Left renal pelvis (tissue), 4 donors: ENCODE measurements at regions not wholly inside any gene's neighbourhood (a gene's known extent, or its start where the extent isn't known, plus 50 kb on each side); places are given as distances from the start of the nearest gene placed in this dataset.

Experiments used
- DNase-seq, 4 donors: peaks; one replicate each; pipeline ENCODE4 v3.0.0-alpha.2; 2013; ENCODE audit warnings: low read depth in 4 of 4, low spot score in 3 of 4

- DNase-seq, result no peak
Measured at GRCh38 chr18:50475538-50476193, 84.2 kb upstream of the MAPK4 start.

- DNase-seq, result no peak
Measured at GRCh38 chr18:50492097-50492496, 67.8 kb upstream of the MAPK4 start.

GRCh38 chr18:50494569-50494968 lies 65.3 kb upstream of the MAPK4 start:
- DNase-seq, result no peak

- no peak for DNase-seq
Measured at GRCh38 chr18:50506362-50506761, 53.5 kb upstream of the MAPK4 start.

- DNase-seq, result peak; percentile 31 to 46 (median 38)
Measured at GRCh38 chr18:50507120-50507590, 52.7 kb upstream of the MAPK4 start.

- no peak for DNase-seq
Measured at GRCh38 chr18:50508228-50508627, 51.7 kb upstream of the MAPK4 start.

- DNase-seq, result no peak
Measured at GRCh38 chr18:50509012-50509411, 50.9 kb upstream of the MAPK4 start.
